Neuronal stem cell (in vitro differentiated cells): ENCODE measurements at regions not wholly inside any gene's neighbourhood (a gene's known extent, or its start where the extent isn't known, plus 50 kb on each side); places are given as distances from the start of the nearest gene placed in this dataset.
A peak's percentile ranks its signal among the peaks of the same experiment; 100 is the strongest.

Source experiments
- DNase-seq: peaks from one replicate; pipeline ENCODE4 v3.0.0-alpha.2; 2013; ENCODE audit warnings: low spot score
- H2AFZ ChIP-seq: one replicate; pipeline ENCODE4 v1.6.1; 2013; ENCODE audit warnings: mild to moderate bottlenecking, low read length, inconsistent platforms
- H2AK5ac ChIP-seq: 2 replicates; pipeline ENCODE4 v1.6.1; 2013; ENCODE audit warnings: low read depth, mild to moderate bottlenecking, inconsistent platforms, low read length, moderate library complexity, mixed read lengths
- H2BK120ac ChIP-seq: 2 replicates; pipeline ENCODE4 v1.6.1; 2013; ENCODE audit warnings: low read depth, mild to moderate bottlenecking, inconsistent platforms, low read length, moderate library complexity, mixed read lengths
- H2BK12ac ChIP-seq: one replicate; pipeline ENCODE4 v1.6.1; 2013; ENCODE audit warnings: low read length, inconsistent platforms
- H2BK15ac ChIP-seq: 2 replicates; pipeline ENCODE4 v1.6.1; 2013; ENCODE audit warnings: mild to moderate bottlenecking, low read length, inconsistent platforms, mixed read lengths
- H2BK5ac ChIP-seq: one replicate; pipeline ENCODE4 v1.6.1; 2013; ENCODE audit warnings: inconsistent platforms, mild to moderate bottlenecking, low read length, moderate library complexity
- H3K14ac ChIP-seq: one replicate; pipeline ENCODE4 v1.6.1; 2013; ENCODE audit warnings: low read length, inconsistent platforms
- H3K18ac ChIP-seq: 2 replicates; pipeline ENCODE4 v1.6.1; 2013; ENCODE audit warnings: low read length, inconsistent platforms
- H3K23ac ChIP-seq: 2 replicates; pipeline ENCODE4 v1.6.1; 2013; ENCODE audit warnings: low read depth, mild to moderate bottlenecking, mixed read lengths, low read length, inconsistent platforms; ENCODE audit not compliant: poor library complexity
- H3K27ac ChIP-seq: replicated peaks from 3 replicates; pipeline ENCODE4 v1.5.1; 2013; ENCODE audit warnings: low read length, inconsistent platforms
- H3K27me3 ChIP-seq, 3 experiments: 2 replicates each; pipeline ENCODE4 v1.6.1; 2013; ENCODE audit warnings: low read length in 3 of 3, mild to moderate bottlenecking in 2 of 3, inconsistent platforms in 1 of 3, low read depth in 1 of 3, mixed read lengths in 1 of 3, moderate library complexity in 1 of 3; ENCODE audit not compliant: control insufficient read depth in 3 of 3, insufficient read depth in 3 of 3
- H3K36me3 ChIP-seq, 2 donors: replicated peaks in 1 of 2; 2 replicates each; pipeline ENCODE4 v1.6.1; 2013; ENCODE audit warnings: low read length in 2 of 2; ENCODE audit not compliant: control insufficient read depth in 2 of 2, insufficient read depth in 2 of 2
- H3K4ac ChIP-seq: 2 replicates; pipeline ENCODE4 v1.6.1; 2013; ENCODE audit warnings: inconsistent platforms, mild to moderate bottlenecking, low read length, moderate library complexity
- H3K4me1 ChIP-seq, 2 donors: 1 replicate in 1 of 2; 2 replicates in 1 of 2; pipeline ENCODE4 v1.6.1; 2013; ENCODE audit warnings: low read length in 2 of 2, low read depth in 1 of 2; ENCODE audit not compliant: control insufficient read depth in 2 of 2, insufficient read depth in 1 of 2
- H3K4me2 ChIP-seq: one replicate; pipeline ENCODE4 v1.6.1; 2013; ENCODE audit warnings: mild to moderate bottlenecking, low read length, inconsistent platforms; ENCODE audit not compliant: insufficient read depth, poor library complexity, severe bottlenecking
- H3K4me3 ChIP-seq, 2 donors: 2 replicates each; pipeline ENCODE4 v1.5.1; 2013; ENCODE audit warnings: low read length in 2 of 2, mild to moderate bottlenecking in 2 of 2, inconsistent platforms in 1 of 2, moderate library complexity in 1 of 2
- H3K79me1 ChIP-seq: one replicate; pipeline ENCODE4 v1.6.1; 2013; ENCODE audit warnings: low read depth, mild to moderate bottlenecking, inconsistent platforms, low read length, moderate library complexity
- H3K9ac ChIP-seq: one replicate; pipeline ENCODE4 v1.6.1; 2013; ENCODE audit warnings: mild to moderate bottlenecking, low read depth, low read length, inconsistent platforms; ENCODE audit not compliant: poor library complexity
- H3K9me3 ChIP-seq, 2 donors: replicated peaks in 1 of 2; 2 replicates each; pipeline versions ENCODE3 to v1.6.1; 2013; ENCODE audit warnings: low read length in 2 of 2, mild to moderate bottlenecking in 2 of 2, inconsistent platforms in 1 of 2, low read depth in 1 of 2, mixed read lengths in 1 of 2, moderate library complexity in 1 of 2; ENCODE audit not compliant: control insufficient read depth in 2 of 2, insufficient read depth in 1 of 2
- H4K8ac ChIP-seq: one replicate; pipeline ENCODE4 v1.6.1; 2013; ENCODE audit warnings: low read depth, mild to moderate bottlenecking, inconsistent platforms, low read length, moderate library complexity
- H4K91ac ChIP-seq: one replicate; pipeline ENCODE4 v1.6.1; 2013; ENCODE audit warnings: low read length, low read depth, mild to moderate bottlenecking, inconsistent platforms; ENCODE audit not compliant: poor library complexity
- WGBS, 2 donors: extraction: QIAGEN DNeasy Blood & Tissue Kit; methylation state at CpG; one replicate each; pipeline ENCODE4 v1.1.7; 2013; ENCODE audit warnings: missing lambda C conversion rate in 2 of 2, mixed read lengths in 1 of 2; ENCODE audit not compliant: insufficient read length in 2 of 2, insufficient replicate concordance in 1 of 2; ENCODE audit errors: extremely low coverage in 2 of 2; 5-methylcytosine and 5-hydroxymethylcytosine counted together

GRCh38 chr3:61371123-61371522 lies 119.9 kb upstream of the FHIT start:
- H3K9me3 ChIP-seq, result no peaks in the 10 kb centered on the region
- H3K27me3 ChIP-seq, result no peaks in the 10 kb centered on the region
- H2BK120ac ChIP-seq, result no peak overlapping the region
- H4K91ac ChIP-seq, result no peak overlapping the region
- H2BK15ac ChIP-seq, result no peak overlapping the region
- H3K18ac ChIP-seq, result no peak overlapping the region
- no peak overlapping the region for H2AFZ ChIP-seq
- no peak overlapping the region for H3K27ac ChIP-seq
- H2BK5ac ChIP-seq, result no peak overlapping the region
- H3K4ac ChIP-seq, result no peak overlapping the region
- H3K4me3 ChIP-seq, result no peak overlapping the region
- no peak overlapping the region for H4K8ac ChIP-seq
- H3K4me2 ChIP-seq, result no peak overlapping the region
- H3K36me3 ChIP-seq, result no peaks in the 10 kb centered on the region
- DNase-seq, result peak; percentile 15
- WGBS, 2 donors, result no CpG with 5 or more reads among the region's 1 CpG
- H3K79me1 ChIP-seq, result no peaks in the 10 kb centered on the region
- H3K14ac ChIP-seq, result no peak overlapping the region
- H3K9ac ChIP-seq, result no peak overlapping the region
- H2AK5ac ChIP-seq, result no peak overlapping the region
- no peak overlapping the region for H2BK12ac ChIP-seq
- no peak overlapping the region for H3K23ac ChIP-seq
- no peaks in the 10 kb centered on the region for H3K4me1 ChIP-seq

- Histone ChIP-seq H2BK5ac (no peak overlapping the region), H3K23ac (no peak overlapping the region), H2AK5ac (no peak overlapping the region), H3K79me1 (no peaks in the 10 kb centered on the region), H2AFZ (no peak overlapping the region), H3K18ac (no peak overlapping the region), H4K91ac (no peak overlapping the region), H3K4me2 (no peak overlapping the region), H3K27ac (no peak overlapping the region), H3K27me3 (no peaks in the 10 kb centered on the region), H3K4ac (no peak overlapping the region), H3K4me3 (no peak overlapping the region), H3K4me1 (no peaks in the 10 kb centered on the region), H4K8ac (no peak overlapping the region), H2BK15ac (no peak overlapping the region), H2BK12ac (no peak overlapping the region), H3K14ac (no peak overlapping the region), H3K36me3 (no peaks in the 10 kb centered on the region), H2BK120ac (no peak overlapping the region), H3K9me3 (no peaks in the 10 kb centered on the region), H3K9ac (no peak overlapping the region)
- no CpG with 5 or more reads among the region's 1 CpG for WGBS, 2 donors
- no peak for DNase-seq
Observed at GRCh38 chr3:61372723-61373122, 121.5 kb upstream of the FHIT start.

- Histone ChIP-seq H3K9ac (no peak overlapping the region), H3K9me3 (no peaks in the 10 kb centered on the region), H3K4me3 (no peak overlapping the region), H3K27ac (no peak overlapping the region), H2BK5ac (no peak overlapping the region), H3K4me1 (no peaks in the 10 kb centered on the region), H3K79me1 (no peaks in the 10 kb centered on the region), H3K4ac (no peak overlapping the region), H2BK15ac (no peak overlapping the region), H2BK12ac (no peak overlapping the region), H3K27me3 (no peaks in the 10 kb centered on the region), H3K4me2 (no peak overlapping the region), H3K36me3 (no peaks in the 10 kb centered on the region), H3K18ac (no peak overlapping the region), H3K14ac (no peak overlapping the region), H2AFZ (no peak overlapping the region), H2BK120ac (no peak overlapping the region), H4K8ac (no peak overlapping the region), H2AK5ac (no peak overlapping the region), H3K23ac (no peak overlapping the region), H4K91ac (no peak overlapping the region)
- no CpG with 5 or more reads among the region's 1 CpG for WGBS, 2 donors
- no peak for DNase-seq
Observed at GRCh38 chr3:61378311-61378710, 127.1 kb upstream of the FHIT start.

DNA sequence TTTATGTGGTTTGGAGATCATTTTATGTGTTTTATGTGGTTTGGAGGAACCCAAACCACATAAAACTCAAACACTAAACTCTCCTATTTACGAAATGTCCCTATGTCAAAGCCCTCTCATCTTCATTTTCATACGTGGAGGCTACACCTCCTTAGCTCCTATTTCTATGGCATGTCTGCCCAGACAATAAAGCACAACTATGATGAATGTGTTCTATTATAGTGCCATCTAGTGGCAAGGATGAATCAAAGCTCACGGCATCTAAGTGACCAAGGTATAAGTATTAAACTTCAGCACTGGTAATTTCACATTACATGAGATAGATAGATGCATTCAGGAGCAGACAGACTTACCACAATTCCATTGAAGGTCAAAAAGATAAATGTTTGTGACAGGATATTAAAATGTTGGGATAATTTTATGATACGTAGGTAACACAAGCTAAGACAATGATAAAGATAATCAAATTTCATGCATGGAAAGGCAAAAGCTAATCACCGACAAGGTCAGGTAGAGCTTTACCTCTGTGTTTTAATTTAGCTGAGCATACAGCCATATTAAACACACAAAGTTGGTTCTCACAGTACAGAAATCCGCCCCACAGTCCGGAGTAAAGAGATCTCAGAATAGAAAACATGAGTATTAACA lies 130.6 kb upstream of the FHIT start:
- Histone ChIP-seq H3K9ac (no peak overlapping the region), H2BK5ac (no peak overlapping the region), H3K4me2 (no peak overlapping the region), H3K27ac (no peak overlapping the region), H2AK5ac (no peak overlapping the region), H2BK15ac (no peak overlapping the region), H4K91ac (no peak overlapping the region), H2BK12ac (no peak overlapping the region), H3K36me3 (no peaks in the 10 kb centered on the region), H3K4me1 (no peaks in the 10 kb centered on the region), H3K27me3 (no peaks in the 10 kb centered on the region), H4K8ac (no peak overlapping the region), H3K14ac (no peak overlapping the region), H2AFZ (no peak overlapping the region), H3K18ac (no peak overlapping the region), H3K23ac (no peak overlapping the region), H2BK120ac (no peak overlapping the region), H3K4me3 (no peak overlapping the region), H3K9me3 (no peaks in the 10 kb centered on the region), H3K4ac (no peak overlapping the region), H3K79me1 (no peaks in the 10 kb centered on the region)
- WGBS, 2 donors, result no CpG with 5 or more reads among the region's 7 CpGs
- DNase-seq, result no peak
